GM08714 (cell line): ENCODE measurements at regions not wholly inside any gene's neighbourhood (a gene's known extent, or its start where the extent isn't known, plus 50 kb on each side); places are given as distances from the start of the nearest gene placed in this dataset.

Source experiments
- H3K4me3 ChIP-seq: fragments of 200-500 bp; sonication (Bioruptor generic); 2 replicates; pipeline ENCODE4 v1.5.1; 2014; ENCODE audit warnings: mild to moderate bottlenecking, low read length, inconsistent platforms
- ZNF274 ChIP-seq: IDR thresholded peaks from 2 replicates; pipeline ENCODE4 v1.6.1; 2012; ENCODE audit warnings: mild to moderate bottlenecking, low read depth, low read length

DNA sequence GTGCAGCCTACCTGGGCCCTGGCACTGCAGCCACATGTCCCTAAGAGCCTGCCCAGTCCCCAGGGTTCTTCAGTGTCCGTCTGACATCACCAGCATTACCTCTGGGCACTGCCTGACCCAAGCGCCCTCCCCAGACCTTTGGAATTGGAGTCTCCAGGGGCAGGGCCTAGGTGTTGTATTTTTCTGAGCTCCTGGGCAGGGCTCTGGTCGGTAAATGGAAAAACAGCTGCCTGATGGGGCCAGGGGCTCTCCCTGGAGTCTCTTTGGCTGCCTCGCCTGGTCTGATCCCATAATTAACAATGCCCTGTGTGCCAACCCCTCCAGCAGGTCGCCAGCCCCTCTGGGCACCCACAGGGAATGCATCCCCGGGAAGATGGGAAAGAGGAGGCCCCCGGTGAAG, 710.2 kb downstream of the BRD1 start:
- H3K4me3 ChIP-seq, result no peak overlapping the region
- TF ChIP-seq ZNF274, result no peak

GRCh38 chr22:49116486-49117120, 711.1 kb downstream of the BRD1 start:
- no peak overlapping the region for H3K4me3 ChIP-seq
- TF ChIP-seq ZNF274, result no peak

DNA sequence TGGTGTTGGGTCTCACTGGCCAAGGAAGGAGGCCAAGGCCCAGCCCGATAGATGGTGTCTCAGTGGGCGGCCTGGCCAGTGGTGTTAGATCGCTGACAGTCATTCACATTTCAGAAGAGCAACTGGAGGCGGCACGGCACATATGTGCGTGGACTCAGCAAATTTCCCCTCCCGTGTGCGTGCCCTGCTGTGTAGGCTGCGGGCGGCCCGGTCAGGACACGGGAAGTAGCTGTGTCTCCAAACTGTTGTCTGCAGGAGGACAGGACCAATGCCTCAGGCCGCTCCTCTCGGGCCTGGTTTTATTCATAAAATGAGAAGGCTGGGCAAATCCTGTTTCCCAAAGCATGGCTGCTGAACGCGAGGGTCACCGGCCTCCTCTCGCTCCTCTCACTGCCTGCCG, 711.7 kb downstream of the BRD1 start:
- TF ChIP-seq ZNF274, result no peak
- H3K4me3 ChIP-seq, result no peak overlapping the region

DNA sequence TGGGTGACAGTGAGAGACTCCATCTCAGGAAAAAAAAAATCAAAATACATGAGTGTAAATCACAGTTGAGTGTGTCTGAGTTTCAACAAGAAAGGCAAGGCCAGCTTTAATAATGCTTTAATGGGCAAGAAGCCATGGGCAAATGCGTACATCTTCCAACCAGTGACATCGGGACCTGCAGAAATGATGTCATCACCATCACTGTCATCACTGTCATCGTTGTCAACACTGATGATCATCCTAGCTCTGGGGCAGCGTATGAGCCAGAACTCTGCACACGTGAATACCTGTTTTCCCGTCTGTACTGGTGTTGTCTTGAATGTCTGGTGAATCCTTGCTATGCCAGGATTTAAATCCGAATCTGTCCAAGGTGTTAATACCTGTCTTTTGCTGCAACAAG, 712.5 kb downstream of the BRD1 start:
- H3K4me3 ChIP-seq, result no peak overlapping the region
- no peak for TF ChIP-seq ZNF274

DNA sequence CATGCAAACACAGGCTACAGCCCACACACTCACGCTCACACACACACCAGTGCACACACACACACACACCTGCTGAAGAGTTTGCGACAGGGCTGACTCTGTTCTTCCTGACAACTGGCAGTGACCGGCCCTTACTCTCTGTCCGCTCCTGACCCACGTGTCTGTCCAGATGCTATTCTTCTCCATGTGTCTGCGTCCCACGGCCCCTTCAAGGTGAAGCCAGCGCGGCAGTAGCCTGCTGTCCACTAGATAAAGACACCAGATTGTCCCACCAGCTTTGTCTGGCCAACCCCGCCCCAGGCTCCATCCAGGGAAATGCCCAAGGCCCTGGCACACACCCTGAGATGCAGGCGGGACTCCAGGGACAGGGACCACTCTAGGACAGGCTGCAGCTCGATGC, 713.9 kb downstream of the BRD1 start:
- no peak for TF ChIP-seq ZNF274
- no peak overlapping the region for H3K4me3 ChIP-seq

DNA sequence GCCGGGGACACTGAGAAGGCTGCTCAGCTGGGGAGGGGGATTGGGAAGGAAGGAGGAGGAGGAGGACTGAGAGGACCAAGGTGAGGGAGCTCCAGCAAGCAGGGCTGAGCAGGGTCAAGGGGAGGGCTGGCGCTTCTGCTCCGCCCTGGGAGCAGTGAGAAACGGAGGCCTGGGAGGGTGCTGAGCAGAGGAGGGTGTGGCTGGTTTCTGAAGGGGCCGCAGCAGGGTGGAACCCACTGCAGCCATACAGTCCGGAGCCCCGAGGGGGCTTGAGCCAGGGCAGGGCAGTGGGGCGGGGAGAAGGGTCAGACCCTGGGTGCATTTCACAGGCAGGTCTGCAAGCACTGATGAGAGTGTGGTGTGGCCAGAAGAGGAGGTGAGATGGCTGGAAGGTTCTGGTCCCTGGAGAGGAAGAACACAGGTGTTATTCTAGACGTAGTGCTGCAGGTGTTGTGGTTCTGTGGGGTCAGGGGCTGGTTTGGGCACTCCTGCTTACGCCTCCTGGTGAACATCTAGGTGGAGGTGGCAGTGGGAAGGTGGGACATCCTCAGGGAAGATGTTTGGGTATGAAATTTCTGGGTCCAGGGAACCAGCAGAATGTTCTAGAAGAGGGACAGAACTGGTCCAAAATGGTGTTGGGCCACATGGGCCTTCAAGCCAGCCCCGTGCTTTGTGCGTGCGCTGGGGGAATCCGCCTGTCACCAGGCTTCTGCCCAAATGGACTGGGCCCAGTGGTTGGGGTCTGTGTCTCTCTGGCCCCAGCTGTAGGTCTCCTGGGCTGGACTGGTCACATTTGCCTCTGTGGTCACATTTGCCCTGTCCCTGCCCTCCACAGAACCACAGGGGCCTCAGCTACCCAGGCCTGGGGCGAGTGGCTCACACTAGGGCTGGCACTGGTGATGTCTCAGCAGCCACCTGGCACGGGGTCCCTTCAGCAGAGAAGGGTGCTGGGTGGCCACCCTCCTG, 714.7 kb downstream of the BRD1 start:
- H3K4me3 ChIP-seq, result no peak overlapping the region
- TF ChIP-seq ZNF274, result no peak

GRCh38 chr22:49112176-49112575, 715.5 kb downstream of the BRD1 start:
- TF ChIP-seq ZNF274, result no peak
- H3K4me3 ChIP-seq, result no peak overlapping the region

GRCh38 chr22:49111085-49111484, 716.6 kb downstream of the BRD1 start:
- H3K4me3 ChIP-seq, result no peak overlapping the region
- TF ChIP-seq ZNF274, result no peak

DNA sequence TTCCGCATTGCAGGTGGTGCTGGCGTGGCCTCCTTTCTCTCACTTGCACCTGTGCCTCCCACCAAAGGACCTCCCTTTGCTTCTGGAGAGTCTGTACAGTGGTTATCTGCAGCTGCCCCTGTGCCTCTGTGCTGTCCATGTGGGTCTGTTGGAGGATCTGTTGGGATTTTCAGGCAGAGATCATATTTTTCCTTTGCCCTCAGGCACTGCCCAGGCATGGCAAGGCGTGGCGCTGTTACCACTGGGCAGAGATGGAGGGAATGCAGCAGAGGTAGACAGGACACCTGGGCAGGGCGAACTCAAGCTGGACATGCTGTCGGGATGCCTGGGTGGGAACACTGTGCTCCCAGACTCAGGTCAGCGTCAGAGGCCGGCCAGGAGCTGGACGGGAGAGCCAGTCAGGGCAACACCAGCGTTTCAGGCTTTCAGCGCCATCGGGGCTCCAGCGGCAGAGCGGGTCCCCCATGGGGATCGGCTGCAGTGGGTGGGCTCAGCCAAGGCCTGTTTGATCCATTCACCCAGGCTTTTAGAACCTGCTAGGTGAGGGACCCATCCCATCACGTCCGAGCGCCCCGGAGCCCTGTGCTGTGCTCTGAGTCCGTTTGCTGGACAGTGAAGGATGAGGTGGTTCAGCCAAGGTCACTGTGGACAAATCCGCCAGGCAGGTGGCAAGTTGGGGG, 718.9 kb downstream of the BRD1 start:
- TF ChIP-seq ZNF274, result no peak
- no peak overlapping the region for H3K4me3 ChIP-seq

- no peak overlapping the region for H3K4me3 ChIP-seq
- TF ChIP-seq ZNF274, result no peak
Measured at GRCh38 chr22:49107961-49108530, 719.6 kb downstream of the BRD1 start.

GRCh38 chr22:49107561-49107960, 720.1 kb downstream of the BRD1 start:
- no peak overlapping the region for H3K4me3 ChIP-seq
- TF ChIP-seq ZNF274, result no peak

GRCh38 chr22:49106842-49107152, 720.9 kb downstream of the BRD1 start:
- no peak for TF ChIP-seq ZNF274
- H3K4me3 ChIP-seq, result no peak overlapping the region

GRCh38 chr22:49106096-49106841, 721.4 kb downstream of the BRD1 start:
- no peak overlapping the region for H3K4me3 ChIP-seq
- TF ChIP-seq ZNF274, result no peak

- no peak overlapping the region for H3K4me3 ChIP-seq
- TF ChIP-seq ZNF274, result no peak
Measured at GRCh38 chr22:49104434-49104833, 723.2 kb downstream of the BRD1 start.
